Mesothelial cell of epicardium (in vitro differentiated cells): ENCODE measurements at regions not wholly inside any gene's neighbourhood (a gene's known extent, or its start where the extent isn't known, plus 50 kb on each side); places are given as distances from the start of the nearest gene placed in this dataset.
A peak's percentile ranks its signal among the peaks of the same experiment; 100 is the strongest.

Source experiments
- DNase-seq, 2 experiments: peaks; one replicate each; pipeline ENCODE4 v3.0.0; 2021; ENCODE audit warnings: low spot score in 2 of 2; ENCODE audit not compliant: unreplicated experiment in 2 of 2
- H3K27ac Mint-ChIP-seq: 2 replicates; pipeline ENCODE4 v1.8.0; 2021; ENCODE audit warnings: mixed read lengths
- H3K27me3 Mint-ChIP-seq: 2 replicates; pipeline ENCODE4 v1.8.0; 2021; ENCODE audit warnings: low read depth, mixed read lengths
- H3K36me3 Mint-ChIP-seq: 2 replicates; pipeline ENCODE4 v1.8.0; 2021; ENCODE audit warnings: mixed read lengths
- H3K4me1 Mint-ChIP-seq: 2 replicates; pipeline ENCODE4 v1.8.0; 2021; ENCODE audit warnings: mixed read lengths
- H3K4me3 Mint-ChIP-seq: 2 replicates; pipeline ENCODE4 v1.8.0; 2021; ENCODE audit warnings: mild to moderate bottlenecking, moderate library complexity, mixed read lengths
- H3K9me3 Mint-ChIP-seq: 2 replicates; pipeline ENCODE4 v1.8.0; 2021; ENCODE audit warnings: mixed read lengths
- CTCF ChIP-seq: fragments of 200-600 bp; sonication (generic); IDR thresholded peaks from one replicate; pipeline ENCODE4 v1.5.0; 2021; ENCODE audit warnings: antibody characterized with exemption; ENCODE audit not compliant: unreplicated experiment

GRCh38 chr18:79598633-79599175, 80.9 kb upstream of the CTDP1 start:
- peak in 1 of 2 experiments; percentile 10 for DNase-seq
- no peaks in the 10 kb centered on the region for H3K9me3 Mint-ChIP-seq
- peaks cover 35% of the 10 kb centered on the region for H3K27me3 Mint-ChIP-seq
- TF ChIP-seq CTCF: no peak
- H3K36me3 Mint-ChIP-seq: no peaks in the 10 kb centered on the region
- H3K4me1 Mint-ChIP-seq: peaks cover 8% of the 10 kb centered on the region
- H3K27ac Mint-ChIP-seq: no peak overlapping the region
- no peak overlapping the region for H3K4me3 Mint-ChIP-seq

- Mint-ChIP-seq H3K4me1 (peaks cover 8% of the 10 kb centered on the region), H3K27ac (no peak overlapping the region), H3K27me3 (peaks cover 30% of the 10 kb centered on the region), H3K4me3 (no peak overlapping the region), H3K36me3 (no peaks in the 10 kb centered on the region), H3K9me3 (no peaks in the 10 kb centered on the region)
- no peak for TF ChIP-seq CTCF
- peak in 1 of 2 experiments; percentile 13 for DNase-seq
These were observed 80.1 kb upstream of the CTDP1 start for GRCh38 chr18:79599441-79599931.

- Mint-ChIP-seq H3K4me3 (no peak overlapping the region), H3K9me3 (no peaks in the 10 kb centered on the region), H3K4me1 (peaks cover 11% of the 10 kb centered on the region), H3K27me3 (peaks cover 27% of the 10 kb centered on the region), H3K36me3 (no peaks in the 10 kb centered on the region), H3K27ac (no peak overlapping the region)
- peak in 1 of 2 experiments; percentile 8 for DNase-seq
- no peak for TF ChIP-seq CTCF
These were observed 79.5 kb upstream of the CTDP1 start for GRCh38 chr18:79600141-79600540.

GRCh38 chr18:79600596-79600995, 79.0 kb upstream of the CTDP1 start:
- no peaks in the 10 kb centered on the region for H3K9me3 Mint-ChIP-seq
- peaks cover 12% of the 10 kb centered on the region for H3K4me1 Mint-ChIP-seq
- no peaks in the 10 kb centered on the region for H3K36me3 Mint-ChIP-seq
- TF ChIP-seq CTCF: no peak
- peaks cover 22% of the 10 kb centered on the region for H3K27me3 Mint-ChIP-seq
- H3K27ac Mint-ChIP-seq: no peak overlapping the region
- H3K4me3 Mint-ChIP-seq: no peak overlapping the region
- DNase-seq: no peak

- peaks cover 16% of the 10 kb centered on the region for H3K27me3 Mint-ChIP-seq
- H3K4me1 Mint-ChIP-seq: peaks cover 13% of the 10 kb centered on the region
- H3K36me3 Mint-ChIP-seq: no peaks in the 10 kb centered on the region
- DNase-seq: no peak
- H3K27ac Mint-ChIP-seq: peak overlapping the region; percentile 61
- no peaks in the 10 kb centered on the region for H3K9me3 Mint-ChIP-seq
- TF ChIP-seq CTCF: no peak
- no peak overlapping the region for H3K4me3 Mint-ChIP-seq
These were observed 78.4 kb upstream of the CTDP1 start for GRCh38 chr18:79601234-79601633.
